ENCODE measurements at regions not wholly inside any gene's neighbourhood (a gene's known extent, or its start where the extent isn't known, plus 50 kb on each side); places are given as distances from the start of the nearest gene placed in this dataset.

GRCh38 chr1:50332941-50333594, 90.2 kb downstream of the DMRTA2 start:
- H3K27ac ChIP-seq (ENCODE audit: low read depth in 2 of 2, low read length in 1 of 2): peak overlapping the region in 1 of 2 experiments; percentile 78; a peak in 2 of 4 replicates
- WGBS (ENCODE audit: low lambda C conversion rate): 25% methylated on average over 17 of the region's 56 CpGs
- H3K79me2 ChIP-seq (ENCODE audit: insufficient read depth): no peaks in the 10 kb centered on the region
- peak; percentile 90 for DNase-seq
- H3F3A ChIP-seq (replicated peaks; ENCODE audit: insufficient read depth): no peaks in the 10 kb centered on the region
- H3K4me1 ChIP-seq (ENCODE audit: control insufficient read depth in 1 of 2, insufficient read depth in 2 of 2, low read depth in 1 of 2, low read length in 1 of 2): peaks cover 0 to 57% of the 10 kb centered on the region in 2 experiments; a peak in 2 of 4 replicates
- H3K36me3 ChIP-seq (replicated peaks in 1 of 2; ENCODE audit: control insufficient read depth in 1 of 2, insufficient read depth in 2 of 2, low read length in 1 of 2): no peaks in the 10 kb centered on the region
- H4K20me1 ChIP-seq (ENCODE audit: insufficient read depth): no peaks in the 10 kb centered on the region
- H3K9me2 ChIP-seq: no peaks in the 10 kb centered on the region
- no peaks in the 10 kb centered on the region for H3K27me3 ChIP-seq (ENCODE audit: insufficient read depth)
- no peaks in the 10 kb centered on the region for H3K9me3 ChIP-seq
- peak overlapping the region; percentile 23 to 25; a peak in 2 of 4 replicates for H3K4me3 ChIP-seq (ENCODE audit: low read depth in 2 of 2, low read length in 1 of 2)
- H3K9ac ChIP-seq: no peak overlapping the region
- H3K4me2 ChIP-seq: peak overlapping the region; percentile 24; the same call in 1 of the 2 replicates
- no peak for TF ChIP-seq JUND (IDR thresholded peaks at IDR 0.05)
- TF ChIP-seq RCOR1 (IDR thresholded peaks at IDR 0.05; ENCODE audit: low read length): 0 out of 2 replicates have a peak, but pooled peaks have one; percentile 44
- TF ChIP-seq FOXM1 (IDR thresholded peaks at IDR 0.05; ENCODE audit: low read depth): no peak
- TF ChIP-seq MAX (IDR thresholded peaks at IDR 0.05; ENCODE audit: low read depth): no peak
- no peak for TF ChIP-seq NRF1 (IDR thresholded peaks at IDR 0.05; ENCODE audit: low read depth, low read length)
- peak; percentile 92 for TF ChIP-seq RAD21 (IDR thresholded peaks at IDR 0.05; ENCODE audit: low read length)
- TF ChIP-seq FOXJ3 (CRISPR knock-in tag; IDR thresholded peaks at IDR 0.05): peak; percentile 39; the same call in 1 of the 2 replicates
- no peak for TF ChIP-seq REST (IDR thresholded peaks at IDR 0.05; ENCODE audit: low read depth, low read length)
- no peak for TF ChIP-seq MXI1 (IDR thresholded peaks at IDR 0.05; ENCODE audit: low read depth, low read length)
- no peak for TF ChIP-seq GABPA (IDR thresholded peaks at IDR 0.05; ENCODE audit: low read depth)
- peak; percentile 64 for TF ChIP-seq SMC3 (IDR thresholded peaks at IDR 0.05; ENCODE audit: low read depth, low read length)
- no peak for TF ChIP-seq NFIC (IDR thresholded peaks at IDR 0.05; ENCODE audit: borderline replicate concordance)
- TF ChIP-seq GATA2 (CRISPR knock-in tag; IDR thresholded peaks at IDR 0.05): peak; percentile 33
- TF ChIP-seq CTCF (IDR thresholded peaks at IDR 0.05): peak; percentile 69
- ChIA-PET CTCF (interaction anchor here (0.6 to 8.8 kb wide), 38 partner anchors 10 to 1455 kb away, joined by 3 to 100 read pairs (median 5); partner anchors contain the start of gene ELAVL4), POLR2A (interaction anchor here (1.0 kb wide), 1 partner anchor 60 kb away, joined by 5 read pairs; no protein-coding TSS in a partner anchor)
- no peak overlapping the region for H2AFZ ChIP-seq (ENCODE audit: low read depth)
